Fibroblast of the aortic adventitia (primary cell): ENCODE measurements at regions not wholly inside any gene's neighbourhood (a gene's known extent, or its start where the extent isn't known, plus 50 kb on each side); places are given as distances from the start of the nearest gene placed in this dataset.

ENCODE experiments used
- DNase-seq: peaks from one replicate; pipeline ENCODE4 v3.0.0-alpha.2; 2010; ENCODE audit warnings: low read depth
- H3K4me3 ChIP-seq: 2 replicates; pipeline ENCODE4 v1.5.1; 2011; ENCODE audit warnings: low read depth, mild to moderate bottlenecking, control low read depth, low read length, moderate library complexity
- CTCF ChIP-seq: IDR thresholded peaks from 2 replicates; pipeline ENCODE4 v1.5.1; 2011; ENCODE audit warnings: mild to moderate bottlenecking, low read length, control low read depth, inconsistent platforms; ENCODE audit not compliant: insufficient read depth

- no peak overlapping the region for H3K4me3 ChIP-seq
- no peak for DNase-seq
- no peak for TF ChIP-seq CTCF
These were observed 256.4 kb downstream of the GXYLT1 start for GRCh38 chr12:41888285-41888684.

- DNase-seq, result no peak
- H3K4me3 ChIP-seq, result no peak overlapping the region
- TF ChIP-seq CTCF, result no peak
These were observed 262.5 kb downstream of the GXYLT1 start for GRCh38 chr12:41881891-41882805.

GRCh38 chr12:41869432-41869831 is 275.2 kb downstream of the GXYLT1 start:
- no peak for TF ChIP-seq CTCF
- DNase-seq, result no peak
- H3K4me3 ChIP-seq, result no peak overlapping the region

- no peak for DNase-seq
- H3K4me3 ChIP-seq, result no peak overlapping the region
- no peak for TF ChIP-seq CTCF
These were observed 277.7 kb downstream of the GXYLT1 start for GRCh38 chr12:41866878-41867430.

GRCh38 chr12:41856228-41856627 is 288.4 kb downstream of the GXYLT1 start:
- no peak overlapping the region for H3K4me3 ChIP-seq
- no peak for TF ChIP-seq CTCF
- no peak for DNase-seq

GRCh38 chr12:41850046-41850445 is 294.6 kb downstream of the GXYLT1 start:
- no peak overlapping the region for H3K4me3 ChIP-seq
- DNase-seq, result no peak
- no peak for TF ChIP-seq CTCF
